NCI-H774 (cell line): ENCODE measurements at regions not wholly inside any gene's neighbourhood (a gene's known extent, or its start where the extent isn't known, plus 50 kb on each side); places are given as distances from the start of the nearest gene placed in this dataset.

Source experiments
- DNase-seq: peaks from one replicate; lab custom pipeline; 2025; lab: John Stamatoyannopoulos, UW

DNA sequence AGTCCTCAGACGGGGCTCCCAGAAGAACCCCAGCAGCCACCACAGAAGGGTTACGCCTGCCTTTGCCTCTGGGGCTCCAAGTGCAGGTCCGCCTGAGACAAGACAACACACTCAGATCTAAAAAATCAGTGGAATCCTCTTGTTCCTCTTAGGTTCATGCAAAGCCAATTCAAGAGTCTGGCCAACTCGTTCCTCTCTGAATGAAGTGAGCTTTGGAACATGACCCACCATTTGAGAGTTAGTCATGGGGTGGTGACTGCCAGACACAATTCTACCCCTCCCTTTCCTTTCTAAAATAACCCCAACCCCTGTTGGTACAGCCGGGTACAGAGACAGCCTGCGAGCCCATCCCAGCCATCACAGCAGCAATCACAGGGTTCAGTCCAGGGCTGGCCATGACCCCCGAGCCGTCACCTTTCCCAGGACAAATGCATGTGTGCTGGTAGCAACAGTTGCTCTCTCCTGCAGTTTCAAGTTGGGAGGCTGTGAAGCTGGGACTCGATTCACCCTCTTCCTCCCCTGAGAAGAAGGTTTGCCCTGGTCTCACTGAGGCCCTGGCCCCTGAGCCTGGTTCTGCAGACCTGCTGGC, 183.1 kb upstream of the SH3BP4 start:
- no peak for DNase-seq

- DNase-seq = no peak
Observed at GRCh38 chr2:234765279-234765678, 186.5 kb upstream of the SH3BP4 start.

DNA sequence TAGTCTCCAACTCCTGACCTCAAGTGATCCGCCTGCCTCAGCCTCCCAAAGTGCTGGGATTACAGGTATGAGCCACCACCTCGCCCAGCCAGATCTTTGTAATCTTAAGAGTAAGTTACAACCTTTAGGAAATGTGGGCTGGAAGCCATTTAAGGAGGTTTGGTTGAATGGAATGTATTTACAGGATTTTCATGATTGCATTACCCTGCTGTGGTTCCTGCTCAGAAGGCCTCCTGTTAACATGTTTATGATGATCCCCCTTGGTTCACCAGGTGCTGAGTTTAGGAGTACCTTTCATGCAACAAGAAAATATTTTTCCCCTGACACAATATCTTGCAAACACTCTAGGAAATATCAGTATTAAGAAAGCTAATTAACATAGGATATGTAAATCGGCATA, 187.4 kb upstream of the SH3BP4 start:
- no peak for DNase-seq

GRCh38 chr2:234763002-234763873, 188.6 kb upstream of the SH3BP4 start:
- DNase-seq = no peak

DNA sequence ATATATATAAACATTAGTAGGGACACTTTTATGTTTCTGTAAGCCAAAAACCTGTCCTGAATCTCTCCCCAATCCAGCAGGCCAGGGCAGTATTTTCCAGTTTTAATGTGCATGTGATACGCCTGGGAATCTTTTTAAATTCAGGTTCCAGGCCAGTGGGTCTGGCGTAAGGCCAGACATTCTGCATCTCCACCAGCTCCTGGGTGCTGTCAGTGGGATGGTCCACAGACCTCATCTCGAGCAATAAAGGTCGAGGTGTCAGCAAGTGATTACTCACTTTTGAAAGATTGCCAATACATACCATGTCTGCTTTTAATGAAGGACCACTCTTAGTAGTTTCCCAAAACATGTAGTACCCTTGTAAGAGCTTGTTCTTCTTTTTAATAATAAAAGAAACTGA, 189.9 kb upstream of the SH3BP4 start:
- no peak for DNase-seq

DNA sequence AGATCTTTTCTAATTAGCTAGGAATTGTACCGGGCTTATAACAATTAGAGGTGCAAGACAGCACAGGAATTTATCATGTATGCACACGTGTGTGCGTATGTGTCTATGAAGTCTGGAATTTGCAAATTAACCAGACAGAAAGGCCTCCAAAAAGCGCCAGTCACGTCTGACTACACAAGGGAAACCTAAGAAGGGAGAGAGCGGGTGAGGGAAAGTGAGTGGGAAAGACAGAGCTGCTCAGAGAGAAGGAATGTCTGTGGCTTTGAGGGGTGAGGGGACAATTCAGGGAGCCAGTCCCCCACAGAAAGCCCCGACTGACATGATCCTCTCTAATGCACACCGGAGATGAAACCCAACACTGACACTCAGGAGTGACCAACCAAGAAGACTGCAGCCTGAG, 197.7 kb upstream of the SH3BP4 start:
- no peak for DNase-seq

- no peak for DNase-seq
Observed at GRCh38 chr2:234753701-234754100, 198.1 kb upstream of the SH3BP4 start.

DNA sequence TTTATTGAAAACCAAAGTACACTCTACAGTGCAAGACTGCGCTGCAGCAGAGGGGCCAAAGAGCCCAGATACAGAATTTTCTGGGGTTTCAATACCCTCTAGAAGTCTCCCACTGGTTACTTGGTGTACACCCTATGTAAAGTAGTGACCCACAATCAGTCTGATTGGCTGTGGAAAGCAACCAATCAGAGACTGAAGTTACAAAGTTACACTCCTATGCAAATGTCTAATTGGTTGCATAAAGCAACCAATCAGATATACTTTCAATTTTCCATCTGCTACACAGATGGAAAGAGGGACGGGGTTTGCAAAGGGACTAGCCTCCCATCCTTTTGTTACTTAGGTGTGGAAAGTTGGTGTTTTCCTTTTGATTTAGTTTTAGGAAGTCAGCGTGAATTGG, 198.9 kb upstream of the SH3BP4 start:
- DNase-seq = no peak

- no peak for DNase-seq
Observed at GRCh38 chr2:234751275-234751973, 200.4 kb upstream of the SH3BP4 start.

DNA sequence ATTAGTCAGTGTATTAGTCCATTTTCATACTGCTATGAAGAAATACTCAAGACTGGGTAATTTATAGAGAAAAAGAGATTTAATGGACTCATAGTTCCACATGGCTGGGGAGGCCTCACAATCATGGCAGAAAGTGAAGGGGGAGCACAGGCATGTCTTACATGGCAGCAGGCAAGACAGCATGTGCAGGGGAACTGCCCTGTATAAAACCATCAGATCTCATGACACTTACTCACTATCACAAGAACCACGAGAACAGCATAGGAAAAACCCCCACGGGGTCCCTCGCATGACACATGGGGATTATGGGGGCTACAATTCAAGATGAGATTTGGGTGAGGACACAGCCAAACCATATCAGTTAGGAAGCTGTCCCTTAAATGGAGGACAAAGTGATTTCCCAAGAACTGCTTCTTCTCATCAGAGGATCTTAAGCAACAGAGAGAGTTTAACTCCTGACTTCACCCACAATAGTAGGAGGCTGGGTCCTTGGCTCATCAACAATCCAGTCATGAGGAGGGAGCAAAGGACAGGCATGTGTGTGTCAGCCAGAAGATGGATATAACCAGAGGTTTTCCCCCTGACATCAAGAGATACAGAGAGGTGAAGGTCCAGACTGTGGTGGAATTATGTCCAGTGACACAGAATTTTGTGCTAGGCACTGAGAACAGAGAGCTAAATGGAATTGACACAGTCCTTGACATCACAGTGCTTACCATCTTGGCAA, 203.8 kb upstream of the SH3BP4 start:
- DNase-seq = no peak

DNA sequence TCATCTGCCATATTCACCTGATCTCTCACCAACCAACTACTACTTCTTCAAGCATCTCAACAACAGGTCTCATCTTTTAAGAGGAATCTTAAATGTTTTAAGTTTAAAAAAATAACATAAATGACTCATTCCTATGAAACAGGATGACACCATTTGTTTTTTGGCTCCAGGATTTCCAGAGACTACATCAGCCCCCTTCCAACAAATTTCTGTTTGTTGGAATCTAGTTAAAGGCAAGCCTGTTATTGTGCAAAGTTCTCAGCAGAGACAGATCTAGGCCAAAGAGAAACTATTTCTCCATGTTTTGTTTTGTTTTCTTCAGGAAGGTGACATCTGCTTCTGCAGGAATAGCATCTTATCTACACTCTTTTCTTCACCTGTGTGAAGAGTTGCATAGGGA, 204.8 kb upstream of the SH3BP4 start:
- DNase-seq = no peak

- no peak for DNase-seq
Observed at GRCh38 chr2:234745347-234745746, 206.5 kb upstream of the SH3BP4 start.

GRCh38 chr2:234741976-234742375, 209.8 kb upstream of the SH3BP4 start:
- no peak for DNase-seq

- DNase-seq = no peak
Observed at GRCh38 chr2:234739061-234739460, 212.8 kb upstream of the SH3BP4 start.

- DNase-seq = no peak
Observed at GRCh38 chr2:234735829-234736228, 216.0 kb upstream of the SH3BP4 start.

DNA sequence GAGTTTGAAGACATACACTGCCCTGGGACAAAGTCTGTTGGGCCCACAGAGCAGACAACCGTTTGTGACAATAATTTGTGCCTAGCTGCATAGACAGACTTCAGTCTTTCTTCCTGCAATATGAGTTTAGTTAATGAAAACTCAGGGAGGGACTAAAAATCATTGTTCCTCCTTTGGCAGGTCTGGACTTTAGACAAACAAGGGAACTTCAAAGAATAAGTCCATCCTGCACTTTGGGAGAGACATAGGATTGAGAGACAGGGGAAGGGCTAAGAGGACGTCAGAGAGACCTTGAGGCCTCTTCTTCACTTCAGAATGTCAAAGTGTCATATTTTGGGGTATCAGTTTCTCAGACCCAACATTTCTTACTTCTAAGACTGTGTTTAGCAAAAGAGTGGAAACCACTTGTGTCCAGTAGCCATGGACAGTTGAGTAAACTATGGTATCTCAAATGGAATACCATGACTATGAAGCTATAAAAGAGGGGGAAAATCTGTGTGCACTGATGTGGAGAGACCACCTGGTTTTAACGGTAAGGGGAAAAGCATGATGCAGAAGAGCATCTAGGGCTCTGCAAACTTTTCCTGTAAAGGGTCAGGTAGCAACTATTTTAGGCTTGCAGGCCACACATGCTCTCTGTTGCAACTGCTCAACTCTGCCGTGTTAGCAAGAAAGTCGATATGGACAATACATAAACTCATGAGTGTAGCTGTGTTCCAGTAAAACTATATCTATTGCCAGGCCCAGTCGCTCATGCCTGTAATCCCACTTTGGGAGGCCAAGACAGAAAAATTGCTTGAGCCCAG, 217.8 kb upstream of the SH3BP4 start:
- DNase-seq = no peak

DNA sequence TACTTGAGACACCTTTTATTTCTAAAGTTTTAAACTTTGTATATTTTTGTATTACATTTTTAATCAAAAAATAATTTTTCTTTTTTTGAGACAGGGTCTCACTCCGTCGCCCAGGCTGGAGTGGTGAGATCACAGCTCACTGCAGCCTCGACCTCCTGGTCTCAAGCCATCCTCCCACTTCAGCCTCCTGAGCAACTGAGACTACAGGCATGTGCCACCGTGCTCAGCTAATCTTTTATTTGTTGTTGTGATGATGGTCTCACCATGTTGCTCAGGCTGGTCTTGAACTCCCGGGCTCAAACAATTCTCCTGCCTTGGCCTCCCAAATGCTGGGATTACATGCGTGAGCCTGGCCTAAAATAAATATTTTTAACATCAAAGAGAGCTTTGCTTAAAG, 218.7 kb upstream of the SH3BP4 start:
- no peak for DNase-seq

DNA sequence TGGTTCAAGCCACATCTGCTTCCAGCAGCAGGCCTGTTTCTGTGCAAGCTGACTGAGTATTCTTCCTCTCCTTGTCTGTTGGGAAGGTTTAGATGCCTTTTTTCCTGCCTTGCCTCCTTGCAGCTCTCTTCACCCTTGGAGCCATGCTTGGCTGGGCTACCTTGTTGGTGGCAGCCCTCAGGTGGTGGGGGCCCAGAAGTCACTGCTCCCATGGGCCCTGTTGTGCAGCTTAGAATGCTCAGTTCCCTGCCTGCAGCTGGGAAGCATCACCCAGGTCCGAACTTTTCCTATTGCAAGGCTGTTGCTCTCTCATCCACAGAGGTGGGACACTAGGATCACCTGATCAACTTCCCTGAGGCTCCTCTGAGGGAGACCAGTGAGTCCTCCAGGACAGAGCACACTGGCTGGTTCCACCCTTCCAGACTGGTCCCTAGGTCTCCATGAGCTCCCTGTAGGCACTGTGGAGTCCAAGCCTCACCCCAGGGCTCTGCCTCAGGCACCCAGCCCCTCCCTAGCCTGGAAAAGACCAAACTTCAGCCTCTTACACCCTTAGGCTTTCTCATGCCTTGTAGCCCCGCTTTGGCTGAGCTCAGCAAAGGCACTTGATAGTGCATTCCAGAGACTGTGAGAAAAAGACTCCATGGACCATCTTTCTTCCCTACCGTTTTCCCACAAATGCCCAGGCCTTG, 219.3 kb upstream of the SH3BP4 start:
- DNase-seq = no peak

- DNase-seq = no peak
Observed at GRCh38 chr2:234731236-234731635, 220.6 kb upstream of the SH3BP4 start.

- DNase-seq = no peak
Observed at GRCh38 chr2:234730066-234730640, 221.7 kb upstream of the SH3BP4 start.
